A204.1 (cell line): ENCODE measurements at regions not wholly inside any gene's neighbourhood (a gene's known extent, or its start where the extent isn't known, plus 50 kb on each side); places are given as distances from the start of the nearest gene placed in this dataset.
"Not testable (repeated sequence)": the region's sequence is repeated elsewhere in the genome, so short reads cannot be mapped to it uniquely, and the experiment has no call there.

ENCODE experiments used
- FAIRE-seq: peaks from 2 replicates; lab custom pipeline; 2012; peaks lifted over from hg19 to GRCh38; lab: Jason Lieb, UNC

DNA sequence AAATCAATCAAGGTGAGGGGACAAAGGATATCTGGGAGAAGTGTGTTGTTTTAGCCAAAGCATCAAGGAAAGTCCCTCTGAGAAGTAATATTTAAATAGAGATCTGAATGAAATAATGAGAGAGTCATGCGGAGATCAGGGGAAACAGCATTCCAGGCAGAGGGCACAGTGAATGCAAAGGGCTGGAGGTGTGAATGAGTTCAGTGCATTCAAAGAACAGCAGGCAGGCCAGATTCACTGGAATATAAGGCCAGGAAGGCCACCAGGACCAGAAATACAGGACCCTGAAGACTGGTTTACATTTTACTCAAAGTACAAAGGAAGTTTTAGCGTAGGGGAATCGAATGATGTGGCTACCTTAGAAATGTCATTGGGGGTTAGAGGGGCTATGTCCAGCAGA is 436.2 kb upstream of the TMEM132C start:
- no peak for FAIRE-seq

DNA sequence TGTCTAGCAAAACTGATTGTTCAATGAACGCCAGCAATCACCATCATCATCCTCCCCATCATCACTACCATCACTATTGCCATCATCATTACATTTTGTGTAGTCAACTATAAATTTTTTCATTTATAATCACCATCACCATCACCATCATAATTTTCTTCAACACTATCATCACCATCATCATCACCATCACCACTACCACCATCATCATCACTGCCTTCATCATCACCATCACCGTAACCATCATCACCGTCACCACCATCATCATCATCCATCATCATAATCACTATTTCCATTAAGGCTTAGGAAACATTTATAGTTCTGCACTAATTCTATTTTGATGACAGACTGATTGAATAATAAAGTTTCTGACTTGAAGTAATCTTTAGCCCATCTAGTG is 434.8 kb upstream of the TMEM132C start:
- no peak for FAIRE-seq

GRCh38 chr12:127836802-127837201 is 430.2 kb upstream of the TMEM132C start:
- FAIRE-seq = not testable (repeated sequence)

DNA sequence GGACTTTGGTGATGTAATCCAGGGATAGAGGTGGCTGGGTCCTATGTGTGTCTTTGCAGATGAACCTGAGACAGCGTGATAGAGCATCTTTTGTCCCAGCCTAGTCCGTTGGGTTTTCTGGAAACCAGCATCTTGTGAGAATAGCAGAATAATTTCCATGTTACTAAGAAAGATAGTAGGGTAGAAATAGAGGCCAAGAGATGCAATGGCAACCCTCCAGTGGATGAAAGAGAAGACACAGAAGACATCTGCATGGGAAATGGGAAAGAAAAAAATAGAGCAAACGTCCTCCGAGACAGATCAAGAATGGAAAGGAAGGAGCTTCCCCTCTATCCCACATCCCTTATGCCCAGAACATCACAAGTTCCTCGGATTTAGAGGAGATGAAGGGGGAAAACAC is 409.3 kb upstream of the TMEM132C start:
- no peak for FAIRE-seq

- FAIRE-seq = no peak
Measured at GRCh38 chr12:127860536-127860935, 406.4 kb upstream of the TMEM132C start.

DNA sequence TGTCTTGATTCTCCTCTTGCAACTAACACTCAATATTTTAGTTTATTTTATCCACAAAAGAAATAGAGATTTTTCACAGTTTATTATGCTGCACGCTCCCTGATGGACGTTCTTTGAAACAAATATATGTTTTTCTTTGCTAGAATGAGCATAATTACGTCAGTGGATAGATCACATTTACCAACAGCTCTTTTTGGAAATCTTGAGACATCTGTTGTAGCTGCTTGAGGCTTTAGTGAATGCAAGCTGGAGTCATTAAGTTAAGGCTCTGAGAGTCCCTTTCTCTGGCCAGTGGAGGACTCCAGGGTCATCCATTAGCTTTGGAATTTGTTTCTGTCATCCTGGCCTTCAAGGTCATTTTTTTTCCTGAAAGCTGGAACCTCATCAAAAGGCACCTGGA is 405.6 kb upstream of the TMEM132C start:
- FAIRE-seq = no peak

GRCh38 chr12:127873306-127873705 is 393.7 kb upstream of the TMEM132C start:
- FAIRE-seq = no peak

DNA sequence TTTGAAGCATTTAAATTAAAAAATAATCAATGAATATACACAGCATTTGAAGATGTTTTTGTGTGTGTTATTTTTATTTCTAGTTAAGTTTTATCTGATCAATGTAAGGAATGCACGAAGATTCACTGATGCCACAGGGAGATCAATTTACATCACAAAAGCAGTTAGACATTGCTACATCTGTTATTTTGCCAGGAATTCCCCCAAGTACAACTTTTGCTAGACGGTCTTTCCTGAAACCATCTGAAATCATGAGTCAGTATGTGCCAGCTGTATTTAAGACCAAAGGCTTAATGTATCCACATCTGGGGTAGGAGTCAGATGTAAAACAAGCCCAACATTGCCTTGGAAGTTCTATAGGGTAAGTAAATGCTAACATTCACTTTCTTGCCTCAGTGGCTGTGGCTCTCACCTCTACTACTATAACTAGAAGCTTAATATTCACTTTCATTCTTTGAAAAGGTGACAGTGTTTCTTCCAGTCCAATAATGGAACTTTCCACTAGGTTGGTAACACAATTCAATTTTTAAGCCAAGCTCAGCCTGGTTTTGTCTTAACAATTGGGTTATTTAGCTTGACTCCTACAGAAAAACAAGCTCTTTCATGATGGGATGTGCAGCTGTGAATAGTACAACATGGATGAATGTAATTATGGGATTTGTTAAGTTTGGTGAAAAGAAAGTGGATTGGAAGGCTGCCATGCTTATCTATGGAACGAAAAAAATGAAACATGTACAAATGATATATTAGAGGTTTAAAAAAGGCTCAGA is 385.4 kb upstream of the TMEM132C start:
- no peak for FAIRE-seq

- no peak for FAIRE-seq
Measured at GRCh38 chr12:127883013-127883412, 384.0 kb upstream of the TMEM132C start.

- FAIRE-seq = no peak
Measured at GRCh38 chr12:127885954-127886750, 380.8 kb upstream of the TMEM132C start.

- FAIRE-seq = no peak
Measured at GRCh38 chr12:127886827-127887226, 380.1 kb upstream of the TMEM132C start.

DNA sequence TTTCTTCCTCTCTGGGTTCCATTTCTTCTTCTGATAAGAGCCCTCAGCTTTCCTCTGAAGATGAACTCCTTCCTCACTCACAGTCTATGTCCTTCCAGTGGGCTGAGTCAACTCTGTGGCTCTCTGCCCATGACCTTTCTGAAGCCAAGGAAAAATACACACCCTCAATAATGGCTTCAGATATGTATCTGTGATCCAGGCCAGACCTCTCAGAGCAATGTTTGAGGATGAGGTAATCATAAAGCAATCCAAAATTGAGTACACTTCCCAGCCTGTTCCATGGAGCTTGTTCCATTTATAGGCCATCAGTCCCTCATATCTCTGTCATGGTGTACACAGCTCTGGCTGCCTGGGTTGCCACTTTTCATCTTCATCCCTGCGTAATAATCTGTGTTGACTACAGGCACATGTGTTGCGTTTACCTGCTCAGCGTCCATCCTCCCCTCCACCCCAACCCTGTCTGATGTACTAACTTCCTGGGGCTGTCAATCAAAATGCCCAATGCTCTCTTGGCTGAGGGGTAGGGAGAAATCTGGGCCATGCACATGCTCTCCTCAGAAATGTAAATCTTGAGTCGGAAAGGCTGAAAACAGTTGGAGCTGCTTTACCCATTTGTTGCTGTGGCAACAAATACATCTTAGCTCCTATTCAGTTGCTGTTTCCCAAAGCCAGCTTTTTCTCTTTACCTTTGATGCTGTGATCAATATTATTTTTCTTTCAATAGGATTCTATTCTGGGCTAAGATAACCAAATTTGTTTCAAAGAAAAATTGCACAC is 377.8 kb upstream of the TMEM132C start:
- no peak for FAIRE-seq

GRCh38 chr12:127893895-127894609 is 372.9 kb upstream of the TMEM132C start:
- FAIRE-seq = no peak

- FAIRE-seq = no peak
Measured at GRCh38 chr12:127896661-127897060, 370.3 kb upstream of the TMEM132C start.

DNA sequence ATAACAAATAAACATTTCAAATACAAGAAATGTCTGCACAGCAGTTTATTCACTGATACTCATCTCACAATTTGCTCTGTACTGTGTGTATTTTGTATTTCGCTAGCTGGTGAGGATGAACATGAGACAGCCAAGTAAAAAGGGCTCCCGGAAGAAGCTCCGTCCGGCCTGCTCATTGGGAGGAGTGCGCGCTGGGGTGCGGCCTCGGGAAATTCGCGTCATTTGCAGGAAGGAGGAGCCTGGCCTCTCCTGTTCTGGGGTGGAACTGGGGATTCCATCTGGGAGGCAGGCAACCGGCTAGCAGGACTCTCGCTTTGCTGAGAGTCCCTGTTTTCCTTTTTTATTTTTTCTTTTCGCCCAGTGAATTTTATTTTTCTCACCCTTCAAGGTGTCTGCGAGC is 368.4 kb upstream of the TMEM132C start:
- FAIRE-seq = no peak

DNA sequence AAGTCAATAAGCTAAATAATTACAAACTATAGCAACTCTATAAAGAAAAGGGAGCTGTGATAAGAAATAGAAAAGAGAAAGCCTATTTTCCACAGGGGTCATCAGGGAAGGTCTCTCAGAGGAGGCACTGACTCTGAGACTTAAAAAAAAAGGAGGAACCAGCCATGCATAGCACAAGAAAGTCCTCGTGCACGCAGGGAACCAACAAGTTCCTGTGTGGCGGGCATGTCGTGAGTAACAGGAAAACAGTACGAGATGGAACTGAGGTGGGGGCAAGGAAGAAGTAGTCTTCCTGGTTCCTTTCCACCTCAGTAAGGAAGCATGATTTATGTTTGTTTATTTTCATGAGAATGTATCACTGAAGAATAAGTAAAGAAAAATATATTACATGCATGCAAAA is 367.0 kb upstream of the TMEM132C start:
- FAIRE-seq = no peak

GRCh38 chr12:127900386-127900785 is 366.6 kb upstream of the TMEM132C start:
- FAIRE-seq = no peak

DNA sequence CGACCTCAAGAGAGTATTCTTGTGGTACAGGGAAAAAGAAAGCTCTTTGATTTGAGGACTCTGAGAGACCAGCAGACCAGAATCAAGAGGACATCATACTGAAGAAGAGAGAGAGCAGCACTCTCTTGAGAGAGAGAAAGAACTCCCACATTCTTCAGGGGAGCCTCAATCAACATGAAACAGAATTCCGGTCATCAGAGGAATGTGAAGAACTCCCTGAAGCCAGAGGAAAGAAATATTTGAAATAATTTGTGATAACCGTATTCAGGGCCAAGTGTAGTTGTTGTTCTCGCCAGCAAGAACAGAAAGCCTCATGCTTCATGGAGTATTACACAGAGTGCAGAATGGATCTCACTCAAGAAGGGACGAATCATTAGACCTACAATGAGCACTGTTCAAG is 363.8 kb upstream of the TMEM132C start:
- FAIRE-seq = no peak

DNA sequence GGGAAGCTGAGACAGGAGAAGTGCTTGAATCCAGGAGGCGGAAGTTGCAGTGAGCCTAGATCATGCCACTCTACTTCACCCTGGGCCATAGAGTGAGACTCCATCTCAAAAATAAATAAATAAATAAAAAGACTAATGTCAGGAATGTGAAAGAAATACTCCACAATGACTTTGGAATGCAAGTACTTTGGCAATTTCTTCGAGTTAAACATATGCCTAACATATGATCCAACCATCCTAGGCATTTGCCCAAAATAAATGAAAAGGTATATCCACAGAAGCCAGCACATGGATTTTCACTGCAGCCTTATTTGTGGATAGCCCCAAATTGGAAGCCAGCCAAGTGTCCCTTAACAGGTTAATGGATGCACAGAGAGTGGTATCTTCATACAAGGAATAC is 357.9 kb upstream of the TMEM132C start:
- no peak for FAIRE-seq

- no peak for FAIRE-seq
Measured at GRCh38 chr12:127911291-127911690, 355.7 kb upstream of the TMEM132C start.

- no peak for FAIRE-seq
Measured at GRCh38 chr12:127912035-127912665, 354.8 kb upstream of the TMEM132C start.

DNA sequence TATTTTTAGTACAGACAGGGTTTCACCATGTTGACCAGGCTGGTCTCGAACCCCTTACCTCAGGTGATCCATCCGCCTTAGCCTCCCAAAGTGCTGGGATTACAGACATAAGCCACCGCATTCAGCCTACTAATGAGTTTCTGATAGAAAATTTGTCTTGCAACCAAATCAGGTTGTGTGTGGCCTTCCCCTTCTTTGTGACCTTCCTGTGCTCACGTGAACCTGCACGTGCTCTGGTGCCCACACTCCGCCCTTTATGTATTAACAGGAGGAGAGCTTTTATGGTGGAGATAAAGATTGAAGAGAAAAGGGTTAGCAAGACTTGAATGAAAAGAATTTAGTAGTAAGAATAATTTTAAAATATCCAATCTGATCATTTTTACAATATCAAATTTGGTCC is 343.5 kb upstream of the TMEM132C start:
- no peak for FAIRE-seq
